Adipocyte (in vitro differentiated cells): ENCODE measurements at regions not wholly inside any gene's neighbourhood (a gene's known extent, or its start where the extent isn't known, plus 50 kb on each side); places are given as distances from the start of the nearest gene placed in this dataset.
"Not testable (repeated sequence)": the region's sequence is repeated elsewhere in the genome, so short reads cannot be mapped to it uniquely, and the experiment has no call there.

Experiments used
- DNase-seq: peaks from one replicate; pipeline ENCODE4 v3.0.0-alpha.2; 2015; ENCODE audit warnings: low read depth
- H3K27me3 ChIP-seq: replicated peaks from 2 replicates; pipeline ENCODE4 v1.7.0; 2013; ENCODE audit warnings: mild to moderate bottlenecking, low read length, moderate library complexity; ENCODE audit not compliant: control insufficient read depth, insufficient read depth
- H3K36me3 ChIP-seq: 2 replicates; pipeline ENCODE4 v1.7.0; 2013; ENCODE audit warnings: low read length, mild to moderate bottlenecking, moderate library complexity; ENCODE audit not compliant: control insufficient read depth, insufficient read depth, severe bottlenecking
- H3K4me1 ChIP-seq: 2 replicates; pipeline ENCODE4 v1.7.0; 2013; ENCODE audit warnings: mild to moderate bottlenecking, low read length, moderate library complexity; ENCODE audit not compliant: control insufficient read depth, insufficient read depth
- H3K4me3 ChIP-seq: 2 replicates; pipeline ENCODE4 v1.7.0; 2013; ENCODE audit warnings: mild to moderate bottlenecking, low read length, moderate library complexity
- H3K9ac ChIP-seq: 2 replicates; pipeline ENCODE4 v1.7.0; 2013; ENCODE audit warnings: mild to moderate bottlenecking, low read length, moderate library complexity
- H3K9me3 ChIP-seq: 2 replicates; pipeline ENCODE4 v1.7.0; 2013; ENCODE audit warnings: mild to moderate bottlenecking, low read length, moderate library complexity; ENCODE audit not compliant: control insufficient read depth

DNA sequence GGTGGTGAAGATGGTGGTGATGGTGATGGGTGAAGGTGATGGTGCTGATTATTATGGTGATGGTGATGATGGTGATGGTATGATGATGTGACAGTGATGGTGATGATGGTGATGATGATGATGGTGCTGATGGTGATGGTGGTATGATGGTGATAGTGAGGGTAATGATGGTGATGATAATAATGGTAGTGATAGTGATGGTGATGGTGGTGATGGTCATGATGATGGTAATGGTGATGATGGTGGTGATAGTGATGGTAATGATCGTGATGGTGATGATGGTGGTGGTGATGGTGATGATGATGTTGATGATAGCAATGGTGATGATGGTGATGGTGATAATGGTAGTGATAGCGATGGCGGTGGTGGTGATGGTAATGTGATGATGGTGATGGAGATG is 197.9 kb upstream of the ALG10B start:
- Histone ChIP-seq H3K4me3 (no peak overlapping the region), H3K36me3 (no peaks in the 10 kb centered on the region), H3K9me3 (peaks cover 6% of the 10 kb centered on the region)

DNA sequence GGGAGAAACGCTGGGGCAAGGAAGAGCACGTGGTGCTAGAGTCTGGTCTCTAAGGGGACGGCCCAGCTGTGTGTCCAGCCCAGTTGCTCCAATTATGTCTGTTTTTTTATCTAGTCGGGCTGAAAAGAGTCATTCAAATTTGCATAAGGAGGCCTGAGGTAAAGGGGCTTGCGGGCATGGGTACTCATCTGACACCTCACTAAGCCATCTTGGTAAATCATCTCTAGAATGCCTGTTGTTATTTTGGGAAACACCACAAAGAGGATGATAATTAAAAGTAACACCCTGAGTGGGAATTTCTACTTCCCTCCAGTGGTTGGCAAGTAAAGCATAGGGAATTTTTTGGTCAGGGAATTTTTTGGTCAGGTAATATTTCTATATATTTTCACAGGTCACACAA is 196.1 kb upstream of the ALG10B start:
- no peak for DNase-seq
- Histone ChIP-seq H3K4me3 (no peak overlapping the region), H3K9ac (no peak overlapping the region), H3K4me1 (no peaks in the 10 kb centered on the region), H3K36me3 (no peaks in the 10 kb centered on the region), H3K9me3 (peaks cover 10% of the 10 kb centered on the region), H3K27me3 (no peaks in the 10 kb centered on the region)

More for the DNA sequence above, 197.9 kb upstream of the ALG10B start:
- no peak for DNase-seq
- H3K4me1 ChIP-seq: no peaks in the 10 kb centered on the region
- H3K27me3 ChIP-seq: no peaks in the 10 kb centered on the region
- H3K9ac ChIP-seq: no peak overlapping the region

DNA sequence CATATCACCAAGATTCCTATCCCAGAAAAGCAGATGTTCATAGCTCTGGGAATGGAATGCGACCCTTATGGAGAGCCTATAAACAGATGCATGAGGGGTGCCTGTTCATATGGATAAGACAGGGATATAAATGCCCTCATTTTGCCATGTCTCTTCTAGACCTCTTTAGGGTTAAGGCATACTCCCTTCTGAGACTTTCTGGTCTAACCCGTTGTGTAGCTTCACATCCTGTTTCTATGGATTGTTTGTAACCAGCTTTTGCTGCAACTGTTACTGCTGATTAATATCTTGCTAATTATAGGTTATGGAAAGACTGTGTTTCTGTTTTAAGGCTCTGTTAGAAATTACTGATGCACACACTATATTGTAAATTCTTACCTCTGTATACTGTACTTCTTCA is 193.5 kb upstream of the ALG10B start:
- DNase-seq, H3K9ac ChIP-seq, H3K4me1 ChIP-seq, H3K27me3 ChIP-seq, H3K36me3 ChIP-seq, H3K9me3 ChIP-seq, H3K4me3 ChIP-seq: not testable (repeated sequence)

DNA sequence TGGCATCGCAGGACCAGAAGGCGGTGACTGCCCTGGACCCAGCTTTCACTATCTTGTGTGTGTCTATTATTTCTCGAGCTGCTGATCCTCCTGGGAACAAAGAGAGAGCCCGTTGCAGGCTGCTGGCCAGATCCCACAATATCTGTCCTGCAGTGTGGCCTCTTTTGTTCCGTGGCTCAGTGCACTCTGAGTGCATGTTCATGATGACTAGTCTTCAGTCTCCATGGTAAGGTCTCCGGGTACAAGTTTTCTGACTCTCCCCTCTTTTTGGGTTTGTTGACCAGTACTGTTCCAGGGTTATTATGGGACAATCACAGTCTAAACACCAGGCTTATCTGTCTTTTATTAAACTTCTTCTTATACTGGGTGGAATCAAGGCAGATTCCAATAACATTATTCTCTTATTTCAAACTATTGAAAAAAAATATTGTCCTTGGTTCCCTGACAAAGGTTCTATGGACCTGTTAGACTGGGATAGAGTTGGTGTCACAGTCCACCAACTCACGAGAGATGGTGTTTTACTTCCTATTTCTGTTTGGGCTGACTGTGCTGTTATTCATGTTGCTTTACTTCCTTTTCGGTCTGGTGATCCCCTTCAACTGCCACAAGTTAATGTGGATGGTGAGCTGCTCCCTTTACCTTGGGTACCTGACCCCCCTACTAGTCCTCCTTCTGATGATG is 192.9 kb upstream of the ALG10B start:
- no peak overlapping the region for H3K4me3 ChIP-seq
- H3K27me3 ChIP-seq: no peaks in the 10 kb centered on the region
- H3K36me3 ChIP-seq: no peaks in the 10 kb centered on the region
- no peaks in the 10 kb centered on the region for H3K4me1 ChIP-seq
- H3K9me3 ChIP-seq: peaks cover 10% of the 10 kb centered on the region
- no peak for DNase-seq
- H3K9ac ChIP-seq: no peak overlapping the region

- DNase-seq: no peak
- H3K36me3 ChIP-seq: no peaks in the 10 kb centered on the region
- H3K27me3 ChIP-seq: no peaks in the 10 kb centered on the region
- H3K4me3 ChIP-seq: no peak overlapping the region
- H3K9me3 ChIP-seq: peaks cover 10% of the 10 kb centered on the region
- no peaks in the 10 kb centered on the region for H3K4me1 ChIP-seq
- no peak overlapping the region for H3K9ac ChIP-seq
Observed at GRCh38 chr12:38124247-38125012, 192.1 kb upstream of the ALG10B start.

DNA sequence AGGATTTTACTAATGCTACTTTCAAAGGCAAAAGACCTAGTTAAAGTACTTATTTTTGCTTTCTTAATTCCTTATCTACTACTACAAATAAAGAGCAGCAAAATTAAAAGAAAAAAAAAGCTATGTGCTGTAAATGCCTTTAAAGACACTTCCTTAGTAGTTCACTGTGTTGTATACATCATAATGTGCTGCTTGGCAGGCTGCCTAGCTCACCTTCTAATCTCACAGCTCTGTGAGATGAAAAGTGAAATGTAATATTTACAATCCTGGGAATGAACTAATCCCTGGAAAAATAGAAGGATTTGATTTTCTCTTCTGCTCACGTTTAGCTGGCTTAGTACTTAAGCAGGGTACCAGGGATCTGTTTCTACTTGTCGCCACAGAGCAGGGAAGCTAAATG is 184.4 kb upstream of the ALG10B start:
- H3K4me1 ChIP-seq: no peaks in the 10 kb centered on the region
- no peak overlapping the region for H3K9ac ChIP-seq
- H3K27me3 ChIP-seq: no peaks in the 10 kb centered on the region
- H3K9me3 ChIP-seq: no peaks in the 10 kb centered on the region
- H3K4me3 ChIP-seq: no peak overlapping the region
- no peak for DNase-seq
- H3K36me3 ChIP-seq: no peaks in the 10 kb centered on the region

- Histone ChIP-seq H3K4me1 (no peaks in the 10 kb centered on the region), H3K4me3 (no peak overlapping the region), H3K27me3 (peaks cover 4% of the 10 kb centered on the region), H3K9ac (no peak overlapping the region), H3K36me3 (no peaks in the 10 kb centered on the region), H3K9me3 (no peaks in the 10 kb centered on the region)
- no peak for DNase-seq
Observed at GRCh38 chr12:38137287-38137686, 179.3 kb upstream of the ALG10B start.

DNA sequence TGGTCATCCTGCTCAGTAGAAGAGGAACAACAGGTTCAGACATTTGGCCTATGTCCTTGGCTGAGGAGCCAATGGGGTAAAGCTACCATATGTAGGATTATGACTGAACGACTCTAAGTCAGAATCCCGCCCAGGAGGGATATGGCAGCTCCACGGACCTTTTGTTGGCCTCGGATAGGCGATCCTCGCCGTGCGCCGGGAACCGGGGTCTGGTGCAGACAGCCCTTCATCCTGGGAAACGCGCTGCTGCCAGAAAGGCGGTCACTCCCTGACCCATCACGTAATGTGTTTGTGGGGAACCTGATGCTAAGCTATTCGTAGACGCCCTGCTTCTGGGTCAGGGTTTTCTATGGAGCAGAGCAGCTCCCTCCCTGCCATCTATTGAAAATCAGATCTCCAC is 178.9 kb upstream of the ALG10B start:
- no peak for DNase-seq
- H3K4me1 ChIP-seq: no peaks in the 10 kb centered on the region
- no peaks in the 10 kb centered on the region for H3K9me3 ChIP-seq
- no peak overlapping the region for H3K4me3 ChIP-seq
- H3K27me3 ChIP-seq: peaks cover 4% of the 10 kb centered on the region
- no peaks in the 10 kb centered on the region for H3K36me3 ChIP-seq
- no peak overlapping the region for H3K9ac ChIP-seq

DNA sequence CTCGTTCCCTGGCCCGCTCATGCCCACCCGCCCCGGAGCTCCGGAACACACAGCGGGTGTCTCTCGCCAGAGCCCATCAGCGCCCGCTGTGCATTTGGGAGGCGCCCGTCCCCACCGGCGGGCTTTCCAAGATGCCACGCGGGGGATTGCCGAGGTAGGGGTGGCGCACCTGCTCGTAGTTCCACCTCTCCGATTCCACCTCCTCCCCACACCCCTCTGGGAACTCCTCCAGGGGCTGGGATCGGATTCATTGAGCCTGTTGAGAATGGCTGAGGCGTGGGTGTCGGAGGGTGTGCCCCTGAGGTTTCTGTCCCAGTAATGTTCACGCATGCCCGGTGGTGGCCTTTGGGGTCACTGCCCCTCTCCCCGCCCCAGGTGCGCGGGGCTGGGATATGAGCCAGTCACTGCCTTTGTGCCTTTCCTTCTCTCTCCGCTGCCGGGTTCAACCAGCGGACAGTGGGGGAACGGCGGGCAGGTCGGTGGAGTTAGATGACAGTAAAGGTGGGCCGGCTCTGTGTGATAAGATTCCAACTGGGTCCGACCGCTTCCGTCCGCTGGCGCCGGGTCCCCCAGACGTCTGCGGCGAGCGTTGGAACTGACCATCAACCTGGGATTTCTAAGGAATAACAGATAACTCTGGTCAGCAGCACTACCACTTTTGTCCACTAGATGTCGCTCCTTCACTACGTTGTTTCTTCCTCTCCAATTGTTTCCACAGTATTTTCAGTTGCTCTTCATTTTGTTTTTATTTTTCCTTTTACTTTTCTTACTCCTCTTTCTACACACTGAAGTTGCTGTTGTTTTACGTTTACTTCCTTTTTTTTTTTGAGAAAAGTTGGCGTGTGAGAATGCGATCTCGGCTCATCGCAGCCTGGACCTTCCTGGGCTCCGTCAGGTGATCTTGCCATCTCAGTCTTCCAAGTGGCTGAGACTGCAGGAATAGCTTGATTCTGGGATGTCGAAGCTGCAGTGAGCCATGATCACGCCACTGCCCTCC is 178.1 kb upstream of the ALG10B start:
- peak overlapping the region; percentile 78 for H3K4me3 ChIP-seq
- H3K9me3 ChIP-seq: no peaks in the 10 kb centered on the region
- H3K36me3 ChIP-seq: no peaks in the 10 kb centered on the region
- peaks cover 4% of the 10 kb centered on the region for H3K27me3 ChIP-seq
- peak overlapping the region; percentile 27 for H3K9ac ChIP-seq
- peak; percentile 87 for DNase-seq
- no peaks in the 10 kb centered on the region for H3K4me1 ChIP-seq

GRCh38 chr12:38139456-38139855 is 177.1 kb upstream of the ALG10B start:
- no peak for DNase-seq
- no peak overlapping the region for H3K4me3 ChIP-seq
- no peak overlapping the region for H3K9ac ChIP-seq
- no peaks in the 10 kb centered on the region for H3K36me3 ChIP-seq
- peaks cover 4% of the 10 kb centered on the region for H3K27me3 ChIP-seq
- H3K4me1 ChIP-seq: no peaks in the 10 kb centered on the region
- no peaks in the 10 kb centered on the region for H3K9me3 ChIP-seq

- no peak overlapping the region for H3K9ac ChIP-seq
- no peaks in the 10 kb centered on the region for H3K4me1 ChIP-seq
- H3K9me3 ChIP-seq: no peaks in the 10 kb centered on the region
- H3K27me3 ChIP-seq: peaks cover 4% of the 10 kb centered on the region
- no peak for DNase-seq
- no peaks in the 10 kb centered on the region for H3K36me3 ChIP-seq
- no peak overlapping the region for H3K4me3 ChIP-seq
Observed at GRCh38 chr12:38141239-38141638, 175.3 kb upstream of the ALG10B start.
